NCI-H1436 (cell line): ENCODE measurements at regions not wholly inside any gene's neighbourhood (a gene's known extent, or its start where the extent isn't known, plus 50 kb on each side); places are given as distances from the start of the nearest gene placed in this dataset.

ENCODE experiments used
- DNase-seq: peaks from one replicate; lab custom pipeline; 2025; lab: John Stamatoyannopoulos, UW

DNA sequence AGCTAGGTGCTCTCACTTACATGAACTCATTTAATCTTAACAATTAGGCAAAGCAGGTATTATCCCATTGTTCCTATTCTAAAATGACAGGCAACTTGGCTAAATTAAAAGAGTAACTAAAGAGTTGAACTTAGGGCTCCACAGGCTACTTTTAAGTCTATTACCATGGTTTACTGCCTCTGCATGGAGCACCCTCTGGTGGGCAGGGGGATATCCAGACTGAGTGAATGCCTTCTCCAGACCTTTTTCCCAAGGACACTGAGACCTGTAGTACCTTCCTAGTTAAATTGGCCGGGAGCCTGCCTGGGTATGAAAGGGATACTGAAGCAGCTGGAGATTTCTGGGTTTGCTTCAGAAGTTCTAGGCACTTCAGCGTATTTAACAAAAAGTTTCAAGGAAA is 238.1 kb downstream of the ELAVL2 start:
- no peak for DNase-seq

DNA sequence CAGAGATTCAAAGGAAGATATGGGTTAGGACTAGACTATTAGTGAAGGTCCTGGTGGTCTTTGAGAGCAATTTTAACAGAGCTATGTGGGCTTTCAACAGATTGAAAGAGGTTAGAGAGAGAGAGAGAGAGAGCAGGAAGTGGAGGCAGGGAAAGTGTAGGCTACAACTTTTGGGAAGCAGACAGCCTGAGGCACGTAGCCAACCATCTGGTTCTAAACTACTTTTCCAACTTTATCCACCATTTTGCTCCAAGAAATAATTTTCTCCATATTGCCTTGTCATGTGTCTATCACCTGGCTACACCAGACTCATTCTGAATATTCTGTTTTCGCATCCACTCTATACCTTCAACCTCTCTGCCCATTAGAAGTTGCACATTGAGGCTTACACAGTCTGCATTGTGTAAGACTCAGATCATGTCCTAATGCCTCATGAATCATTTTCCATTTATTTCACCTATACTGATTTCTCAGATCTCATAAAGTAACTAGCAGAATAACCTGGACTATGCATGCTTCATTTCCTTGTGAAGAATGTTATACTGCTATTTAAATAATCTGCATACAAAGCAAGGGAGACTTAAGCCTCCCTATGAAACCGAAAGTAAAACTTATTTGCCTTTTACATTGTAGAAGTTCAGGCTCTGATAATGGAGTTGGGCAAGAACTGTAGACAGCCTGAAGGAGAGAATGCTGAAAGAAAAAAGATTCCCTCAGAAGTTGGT is 235.6 kb downstream of the ELAVL2 start:
- no peak for DNase-seq

GRCh38 chr9:23594421-23594820 is 231.6 kb downstream of the ELAVL2 start:
- DNase-seq, result no peak

DNA sequence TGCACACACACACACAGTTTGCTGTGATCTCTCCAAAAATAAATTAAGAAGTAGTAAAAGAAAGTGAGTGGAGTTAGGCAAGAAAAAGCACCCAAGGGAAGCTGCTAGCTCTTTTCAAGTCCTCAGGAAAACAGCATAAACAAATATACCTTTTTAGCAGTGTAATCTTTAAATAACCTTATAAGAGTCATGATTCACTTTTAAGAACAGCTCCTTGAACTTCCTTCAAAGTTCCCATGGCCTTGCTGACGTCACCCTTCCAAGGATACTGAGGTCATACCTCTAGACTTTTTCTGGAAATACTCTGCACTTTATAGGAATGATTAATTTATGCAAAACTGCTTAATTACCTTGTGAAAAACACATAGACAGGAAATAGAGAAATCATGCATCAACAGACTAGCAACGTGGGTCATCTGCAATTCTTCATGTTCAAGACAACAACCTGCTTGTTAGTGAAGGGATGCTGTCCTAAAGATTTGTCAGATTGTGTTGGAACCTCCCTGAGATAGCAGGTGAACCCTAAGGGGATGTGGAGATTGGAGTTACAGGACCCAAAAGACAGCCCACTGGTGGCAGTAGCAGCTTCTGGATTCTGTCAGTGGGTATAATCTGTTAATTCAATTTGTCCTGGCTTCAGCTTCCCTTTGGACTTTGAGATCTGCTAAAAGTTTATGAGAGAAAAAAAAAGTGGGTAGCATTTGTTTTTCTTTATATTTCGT is 229.0 kb downstream of the ELAVL2 start:
- DNase-seq, result no peak

GRCh38 chr9:23598994-23599393 is 227.0 kb downstream of the ELAVL2 start:
- no peak for DNase-seq

- DNase-seq, result no peak
These were observed 222.7 kb downstream of the ELAVL2 start for GRCh38 chr9:23603311-23603710.

GRCh38 chr9:23606107-23606506 is 219.9 kb downstream of the ELAVL2 start:
- DNase-seq, result no peak

DNA sequence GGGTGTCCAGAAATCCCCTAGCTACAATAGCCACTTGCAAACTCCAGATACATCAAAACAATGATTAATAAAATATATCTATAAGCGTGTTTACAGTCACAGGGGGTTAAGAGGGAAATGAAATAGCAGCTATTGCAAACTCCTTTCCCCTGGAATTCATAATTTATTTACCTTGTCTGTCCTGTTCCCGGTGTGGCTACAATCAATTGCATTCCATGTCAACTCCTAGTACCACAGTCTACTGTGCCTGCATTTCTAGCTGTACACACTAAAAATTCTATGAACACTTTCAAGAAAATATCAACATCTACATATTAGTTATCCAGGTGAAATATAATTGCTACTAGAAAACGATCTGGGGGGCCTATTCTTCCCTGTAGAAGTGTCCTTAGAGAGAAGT is 217.6 kb downstream of the ELAVL2 start:
- DNase-seq, result no peak

- DNase-seq, result no peak
These were observed 214.2 kb downstream of the ELAVL2 start for GRCh38 chr9:23611869-23612268.

- no peak for DNase-seq
These were observed 210.5 kb downstream of the ELAVL2 start for GRCh38 chr9:23615569-23615968.

- DNase-seq, result no peak
These were observed 204.9 kb downstream of the ELAVL2 start for GRCh38 chr9:23621188-23621587.

DNA sequence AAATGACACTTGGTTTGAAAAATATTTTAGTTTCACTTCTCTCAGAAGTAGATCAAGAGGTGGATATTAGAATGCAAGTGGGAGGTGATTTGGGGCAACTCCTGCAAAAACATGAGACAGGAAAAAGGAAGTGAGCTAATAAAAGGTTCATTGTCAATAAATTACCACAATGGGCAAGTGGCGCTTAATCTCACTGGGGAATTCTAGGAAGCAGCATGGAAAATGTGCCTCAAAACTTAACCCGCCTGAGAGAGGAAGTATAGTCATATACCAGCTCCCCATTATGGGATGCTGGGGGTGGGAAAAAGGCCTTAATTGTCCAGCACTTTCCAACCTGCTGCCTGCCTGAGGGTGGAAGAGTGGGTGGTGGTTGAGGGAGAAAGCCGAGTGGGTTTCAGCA is 204.1 kb downstream of the ELAVL2 start:
- DNase-seq, result no peak

- DNase-seq, result no peak
These were observed 203.6 kb downstream of the ELAVL2 start for GRCh38 chr9:23622396-23622795.

DNA sequence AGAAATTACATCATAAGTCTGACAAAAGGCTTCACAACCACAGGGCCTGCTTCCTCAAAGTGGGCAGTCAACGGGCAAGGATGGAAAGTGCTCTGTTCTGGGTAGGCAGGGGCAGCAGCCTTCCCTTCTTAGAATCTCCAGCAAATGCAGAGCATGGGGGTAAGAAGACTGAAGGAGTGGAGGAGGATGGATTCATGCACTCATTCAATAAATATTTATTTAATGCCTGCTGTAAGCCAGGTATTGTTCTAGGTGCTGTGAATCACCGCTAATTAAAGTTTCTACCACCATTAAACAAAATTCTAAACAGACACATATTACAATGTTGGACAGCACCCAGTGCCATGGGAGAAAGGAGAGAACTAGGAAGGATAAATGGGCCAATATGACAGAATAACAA is 195.6 kb downstream of the ELAVL2 start:
- no peak for DNase-seq

DNA sequence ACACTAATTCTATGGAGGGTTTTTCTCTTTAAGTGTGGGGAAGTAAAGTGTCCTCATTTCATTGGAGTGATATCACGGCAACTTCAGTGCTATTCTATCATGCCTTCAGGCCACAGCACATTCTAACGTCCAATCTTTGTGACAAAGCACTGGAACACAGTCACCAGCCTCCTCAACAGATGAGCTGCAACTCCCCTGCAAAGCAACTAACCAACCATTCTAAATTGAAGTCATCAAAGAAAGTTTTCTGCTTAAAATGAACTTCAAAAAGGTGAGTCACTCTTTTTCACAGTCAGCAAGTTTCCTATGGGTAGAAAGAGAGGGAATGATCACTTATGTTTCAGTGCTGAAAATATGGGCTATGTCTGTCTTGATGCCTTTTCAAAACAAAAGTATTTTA is 190.8 kb downstream of the ELAVL2 start:
- DNase-seq, result no peak

DNA sequence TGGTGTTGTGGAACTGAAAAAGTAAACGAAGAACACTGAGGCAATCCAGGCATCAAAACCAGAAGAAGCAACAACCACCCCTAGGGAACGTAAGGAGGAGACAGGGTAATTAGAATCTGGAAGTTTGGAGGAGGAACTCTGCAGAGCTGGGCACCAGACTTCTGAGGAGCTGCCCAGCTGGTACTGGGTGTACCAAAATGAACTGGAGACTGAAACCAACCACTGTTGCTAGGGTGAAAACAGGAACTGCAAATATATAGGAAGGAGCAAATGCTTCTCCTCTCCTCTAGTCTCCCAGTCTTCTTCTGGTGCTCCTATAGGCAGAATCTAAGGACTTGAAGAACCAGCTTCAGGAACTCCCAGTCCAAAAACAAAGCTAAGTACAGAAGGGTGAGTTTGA is 189.8 kb downstream of the ELAVL2 start:
- no peak for DNase-seq

- DNase-seq, result no peak
These were observed 188.0 kb downstream of the ELAVL2 start for GRCh38 chr9:23638011-23638410.

DNA sequence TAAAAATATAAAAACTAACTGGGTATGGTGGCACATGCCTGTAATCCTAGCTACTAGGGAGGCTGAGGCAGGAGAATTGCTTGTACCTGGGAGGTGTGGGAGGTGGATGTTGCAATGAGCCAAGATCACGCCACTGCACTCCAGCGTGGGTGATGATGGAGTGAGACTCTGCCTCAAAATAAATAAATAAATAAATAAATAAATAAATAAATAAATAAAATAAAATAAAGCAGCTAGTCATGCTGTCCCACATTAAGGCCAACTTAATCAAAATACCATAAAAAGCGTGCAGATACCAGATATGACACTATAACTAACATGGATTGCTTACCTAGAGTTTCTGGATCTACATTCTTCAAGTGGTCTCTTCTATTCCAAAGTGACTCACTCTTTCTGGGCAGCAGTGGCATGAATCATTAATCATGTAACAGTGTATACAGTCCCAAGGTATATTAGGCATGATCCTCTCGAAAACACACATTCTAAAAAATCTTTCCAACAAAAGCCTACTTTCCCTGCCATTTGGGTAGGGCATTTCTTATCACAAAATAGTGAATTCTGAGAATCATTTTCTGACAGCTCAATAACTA is 187.1 kb downstream of the ELAVL2 start:
- DNase-seq, result no peak
